B cell (primary cell): ENCODE measurements at regions not wholly inside any gene's neighbourhood (a gene's known extent, or its start where the extent isn't known, plus 50 kb on each side); places are given as distances from the start of the nearest gene placed in this dataset.

ENCODE experiments used
- CTCF ChIP-seq: fragments of 200-600 bp; IDR thresholded peaks from one replicate; pipeline ENCODE4 v1.8.0; 2022; ENCODE audit warnings: antibody characterized with exemption, mild to moderate bottlenecking
- EZH2 ChIP-seq: IDR thresholded peaks from 2 replicates; pipeline ENCODE4 v1.6.1; 2012; ENCODE audit warnings: borderline replicate concordance, low read depth, mild to moderate bottlenecking, moderate library complexity, low read length; ENCODE audit not compliant: insufficient read depth, poor library complexity, severe bottlenecking

- TF ChIP-seq EZH2 (no peak), CTCF (no peak)
These were observed 378.0 kb upstream of the CA10 start for GRCh38 chr17:52536489-52536888.
